ENCODE measurements at regions not wholly inside any gene's neighbourhood (a gene's known extent, or its start where the extent isn't known, plus 50 kb on each side); places are given as distances from the start of the nearest gene placed in this dataset.

- TF ChIP-seq CTCF (IDR thresholded peaks at IDR 0.05) (no peak), POLR2AphosphoS5 (IDR thresholded peaks at IDR 0.05; ENCODE audit: low read depth, low read length) (no peak), REST (IDR thresholded peaks at IDR 0.05; ENCODE audit: insufficient read depth in 1 of 2, low read depth in 2 of 2, low read length in 1 of 2) (no peak)
These were observed 1941.1 kb upstream of the C9orf72 start for GRCh38 chr9:29514336-29514735.
